Adrenal gland (tissue), 9 donors: ENCODE measurements at regions not wholly inside any gene's neighbourhood (a gene's known extent, or its start where the extent isn't known, plus 50 kb on each side); places are given as distances from the start of the nearest gene placed in this dataset.

Source experiments
- DNase-seq, 7 donors: peaks; one replicate each; pipeline ENCODE4 v3.0.0-alpha.2; 2019 to 2020
- H3K27ac ChIP-seq, 5 donors: fragments of 200-600 bp; sonication (generic) in 4 of 5; 1 replicate in 3 of 5; 2 replicates in 2 of 5; pipeline versions ENCODE4 v1.5.1 to v1.8.0; 2016 to 2020; ENCODE audit warnings: mild to moderate bottlenecking in 1 of 5
- H3K27me3 ChIP-seq: fragments of 200-600 bp; 2 replicates; pipeline ENCODE4 v1.8.0; 2021
- H3K36me3 ChIP-seq, 2 donors: fragments of 200-600 bp; replicated peaks in 1 of 2; 1 replicate in 1 of 2; 2 replicates in 1 of 2; pipeline versions ENCODE4 v1.5.1 to v1.8.0; 2018 to 2022
- H3K4me1 ChIP-seq, 2 donors: fragments of 200-600 bp; replicated peaks in 1 of 2; 1 replicate in 1 of 2; 2 replicates in 1 of 2; pipeline versions ENCODE4 v1.5.1 to v1.8.0; 2018 to 2021
- H3K4me3 ChIP-seq, 4 donors: fragments of 200-600 bp; sonication (generic) in 3 of 4; one replicate each; pipeline ENCODE4 v1.5.1; 2016 to 2018
- H3K9me3 ChIP-seq, 3 donors: fragments of 200-600 bp; sonication (generic) in 1 of 3; replicated peaks in 1 of 3; 1 replicate in 2 of 3; 2 replicates in 1 of 3; pipeline versions ENCODE4 v1.5.1 to v1.8.0; 2016 to 2021
- POLR2A ChIP-seq, 2 donors: fragments of 450-650 bp; IDR thresholded peaks; one replicate each; pipeline ENCODE4 v1.6.1; 2017; ENCODE audit warnings: antibody characterized with exemption in 2 of 2, mild to moderate bottlenecking in 2 of 2, moderate library complexity in 1 of 2
- WGBS, 4 donors: extraction: QIAGEN DNeasy Blood & Tissue Kit in 2 of 4; methylation state at CpG; one replicate each; pipeline versions ENCODE4 v1.1.5 to v1.1.7; 2013 to 2017; 5-methylcytosine and 5-hydroxymethylcytosine counted together
- intact Hi-C, 2 donors: fragments of 100-400 bp; cut with DNase I; formaldehyde crosslinking; loops; one replicate each; pipeline versions ENCODE4 v1.14.1 to v1.15.0; 2022 to 2023
- TF ChIP-seq, protein P1 (sequence below), 6 experiments: fragments of 450-650 bp in 4 of 6; fragments of 200-600 bp in 2 of 6; sonication (generic) in 1 of 6; IDR thresholded peaks; 1 replicate in 5 of 6; 2 replicates in 1 of 6; pipeline versions ENCODE4 v1.5.1 to v1.8.0; 2016 to 2021; ENCODE audit warnings: antibody characterized with exemption in 6 of 6, mild to moderate bottlenecking in 2 of 6, moderate library complexity in 1 of 6
- donor health status: healthy with polysubstance abuse.
- donor health status: Bipolar disorder and iron deficiency.
- donor health status: DM: yes; HTN: yes; CAD: no.
- donor health status: DM: no; HTN: no; CAD: no.
- donor health status: DM: no; HTN: no; CAD: no.

DNA sequence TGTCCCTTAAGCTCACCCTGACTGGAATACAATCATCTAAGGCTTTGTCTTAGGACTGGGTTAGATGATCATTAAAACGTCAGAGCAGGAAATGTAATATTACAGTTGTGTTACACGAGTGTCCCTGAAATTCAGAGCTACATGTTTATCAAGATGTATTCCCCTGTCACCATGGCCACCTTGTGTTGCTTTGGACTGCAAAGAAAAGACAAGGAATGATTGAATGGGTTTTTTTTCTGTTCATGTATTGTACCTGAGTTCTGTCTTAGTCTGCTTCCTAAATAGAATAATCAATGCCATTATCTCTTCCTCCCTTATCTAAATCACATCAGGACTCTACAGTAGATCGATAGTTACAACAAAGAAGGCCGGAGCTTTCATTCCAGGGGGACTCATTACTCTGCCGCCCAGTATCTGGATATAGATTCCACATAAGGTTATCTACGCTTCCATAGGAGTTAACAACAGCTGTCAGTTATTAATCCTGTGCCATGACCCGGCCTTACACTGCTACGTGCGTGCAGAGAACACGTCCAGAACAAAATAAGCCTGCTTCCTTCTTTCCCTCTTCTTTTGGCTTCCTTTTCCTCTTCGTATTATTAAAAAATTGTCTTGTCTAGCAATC, 274.1 kb upstream of the SASH1 start:
- Histone ChIP-seq H3K36me3 (no peaks in the 10 kb centered on the region), H3K9me3 (no peaks in the 10 kb centered on the region), H3K4me3 (no peak overlapping the region), H3K4me1 (no peaks in the 10 kb centered on the region), H3K27me3 (no peaks in the 10 kb centered on the region), H3K27ac (no peak overlapping the region)
- TF ChIP-seq, protein P1, sequence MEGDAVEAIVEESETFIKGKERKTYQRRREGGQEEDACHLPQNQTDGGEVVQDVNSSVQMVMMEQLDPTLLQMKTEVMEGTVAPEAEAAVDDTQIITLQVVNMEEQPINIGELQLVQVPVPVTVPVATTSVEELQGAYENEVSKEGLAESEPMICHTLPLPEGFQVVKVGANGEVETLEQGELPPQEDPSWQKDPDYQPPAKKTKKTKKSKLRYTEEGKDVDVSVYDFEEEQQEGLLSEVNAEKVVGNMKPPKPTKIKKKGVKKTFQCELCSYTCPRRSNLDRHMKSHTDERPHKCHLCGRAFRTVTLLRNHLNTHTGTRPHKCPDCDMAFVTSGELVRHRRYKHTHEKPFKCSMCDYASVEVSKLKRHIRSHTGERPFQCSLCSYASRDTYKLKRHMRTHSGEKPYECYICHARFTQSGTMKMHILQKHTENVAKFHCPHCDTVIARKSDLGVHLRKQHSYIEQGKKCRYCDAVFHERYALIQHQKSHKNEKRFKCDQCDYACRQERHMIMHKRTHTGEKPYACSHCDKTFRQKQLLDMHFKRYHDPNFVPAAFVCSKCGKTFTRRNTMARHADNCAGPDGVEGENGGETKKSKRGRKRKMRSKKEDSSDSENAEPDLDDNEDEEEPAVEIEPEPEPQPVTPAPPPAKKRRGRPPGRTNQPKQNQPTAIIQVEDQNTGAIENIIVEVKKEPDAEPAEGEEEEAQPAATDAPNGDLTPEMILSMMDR (IDR thresholded peaks at IDR 0.05): no peak
- intact Hi-C loops: no loop called here
- 41 to 46% (median 41%) methylated on average over 11 of the region's 11 CpGs for WGBS, 4 donors
- no peak for DNase-seq

DNA sequence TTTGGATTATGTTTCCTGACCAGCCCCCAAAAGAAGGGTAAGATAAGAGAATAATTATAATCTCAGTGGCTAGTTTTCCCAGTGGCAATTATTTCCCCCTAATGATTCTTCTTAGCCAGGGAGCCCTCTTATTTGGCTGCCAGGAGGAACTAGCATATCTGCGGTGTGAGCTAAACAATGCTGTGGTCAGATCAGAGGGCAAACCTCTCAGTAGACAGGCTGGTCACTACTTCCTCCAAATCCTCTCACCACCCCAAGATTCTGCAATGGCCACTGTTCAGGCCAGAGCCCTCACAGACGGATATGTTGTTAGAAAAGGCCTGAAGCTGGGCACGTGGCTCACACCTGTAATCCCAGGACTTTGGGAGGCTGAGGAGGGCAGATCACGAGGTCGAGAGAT, 273.4 kb upstream of the SASH1 start:
- Histone ChIP-seq H3K9me3 (no peaks in the 10 kb centered on the region), H3K4me1 (no peaks in the 10 kb centered on the region), H3K27ac (no peak overlapping the region), H3K27me3 (no peaks in the 10 kb centered on the region), H3K36me3 (no peaks in the 10 kb centered on the region), H3K4me3 (no peak overlapping the region)
- WGBS, 4 donors: 80 to 83% (median 81%) methylated on average over 4 to 5 of the region's 5 CpGs
- TF ChIP-seq POLR2A (IDR thresholded peaks at IDR 0.05): no peak
- TF ChIP-seq, protein P1 (IDR thresholded peaks at IDR 0.05): no peak
- no peak for DNase-seq
- intact Hi-C loops: no loop called here

DNA sequence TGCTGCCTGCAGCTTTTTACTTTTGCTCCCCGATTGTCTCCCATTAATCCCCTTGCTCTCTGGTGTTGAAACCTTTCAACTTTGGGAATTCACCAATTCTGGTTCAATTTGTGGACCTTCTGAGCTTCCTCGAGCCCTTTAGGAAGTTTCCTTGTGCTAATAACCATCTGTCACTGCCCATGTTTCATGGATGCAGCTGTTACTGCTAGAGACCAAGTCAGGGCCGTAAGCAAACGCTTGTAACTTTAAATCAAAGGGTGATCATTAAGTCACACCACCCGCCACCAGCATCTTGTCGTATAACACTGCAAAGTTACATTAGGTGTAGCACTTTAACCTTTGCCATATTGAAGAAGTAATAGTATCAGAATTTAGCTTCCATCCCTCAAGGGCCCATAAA, 268.3 kb upstream of the SASH1 start:
- Histone ChIP-seq H3K27me3 (no peaks in the 10 kb centered on the region), H3K4me1 (no peaks in the 10 kb centered on the region), H3K27ac (no peak overlapping the region), H3K9me3 (no peaks in the 10 kb centered on the region), H3K4me3 (no peak overlapping the region), H3K36me3 (no peaks in the 10 kb centered on the region)
- intact Hi-C loops: no loop called here
- 76 to 86% (median 79%) methylated on average over 6 of the region's 6 CpGs for WGBS, 4 donors
- no peak for TF ChIP-seq POLR2A (IDR thresholded peaks at IDR 0.05)
- TF ChIP-seq, protein P1 (IDR thresholded peaks at IDR 0.05): no peak
- no peak for DNase-seq

DNA sequence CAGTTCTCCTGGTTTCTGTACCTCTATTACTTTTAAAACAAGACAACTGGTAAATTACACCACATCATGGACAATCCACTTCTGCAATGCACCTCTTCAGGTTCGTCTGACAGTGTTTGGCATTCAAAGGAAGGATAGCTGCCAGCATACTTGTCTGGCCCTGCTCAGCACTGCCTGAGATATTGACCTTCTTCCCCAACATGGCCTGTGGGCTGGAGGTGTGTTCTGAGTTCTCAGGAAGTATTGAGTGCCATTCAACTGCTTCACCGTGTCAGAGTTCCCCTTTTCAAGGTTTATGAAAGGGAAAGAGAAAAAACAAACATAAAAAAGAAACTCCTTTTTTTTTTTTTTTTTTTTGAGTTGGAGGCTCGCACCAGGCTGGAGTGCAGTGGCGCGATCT, 267.9 kb upstream of the SASH1 start:
- Histone ChIP-seq H3K4me3 (no peak overlapping the region), H3K27ac (no peak overlapping the region), H3K4me1 (no peaks in the 10 kb centered on the region), H3K27me3 (no peaks in the 10 kb centered on the region), H3K9me3 (no peaks in the 10 kb centered on the region), H3K36me3 (no peaks in the 10 kb centered on the region)
- no peak for TF ChIP-seq POLR2A (IDR thresholded peaks at IDR 0.05)
- TF ChIP-seq, protein P1 (IDR thresholded peaks at IDR 0.05): no peak
- 64 to 80% (median 68%) methylated on average over 5 of the region's 5 CpGs for WGBS, 4 donors
- no peak for DNase-seq
- intact Hi-C loops: no loop called here
